ENCODE measurements at regions not wholly inside any gene's neighbourhood (a gene's known extent, or its start where the extent isn't known, plus 50 kb on each side); places are given as distances from the start of the nearest gene placed in this dataset.
"Not testable (repeated sequence)": the region's sequence is repeated elsewhere in the genome, so short reads cannot be mapped to it uniquely, and the experiment has no call there.

DNA sequence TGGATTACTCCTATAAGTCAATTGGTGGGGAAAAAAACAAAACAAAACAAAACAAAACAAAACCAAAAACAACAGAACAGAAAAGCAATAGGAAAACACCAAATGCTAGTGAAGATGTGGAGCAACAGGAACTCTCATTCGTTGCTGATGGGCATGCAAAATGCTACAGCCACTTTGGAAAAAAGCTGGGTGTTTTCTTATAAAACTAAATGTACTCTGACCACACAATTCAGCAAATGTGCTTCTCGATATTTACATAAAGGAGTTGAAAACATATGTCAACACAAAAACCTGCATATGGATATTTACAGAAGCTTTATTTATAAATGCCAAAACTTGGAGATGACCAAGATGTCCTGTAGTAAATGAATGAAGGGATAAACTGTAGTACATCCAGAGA is 703.6 kb upstream of the FAM241A start:
- H3K4me3 ChIP-seq (ENCODE audit: control insufficient read depth, low read depth, low read length), result no peak overlapping the region
- DNase-seq (ENCODE audit: low read depth), result no peak
- TF ChIP-seq, protein P1, sequence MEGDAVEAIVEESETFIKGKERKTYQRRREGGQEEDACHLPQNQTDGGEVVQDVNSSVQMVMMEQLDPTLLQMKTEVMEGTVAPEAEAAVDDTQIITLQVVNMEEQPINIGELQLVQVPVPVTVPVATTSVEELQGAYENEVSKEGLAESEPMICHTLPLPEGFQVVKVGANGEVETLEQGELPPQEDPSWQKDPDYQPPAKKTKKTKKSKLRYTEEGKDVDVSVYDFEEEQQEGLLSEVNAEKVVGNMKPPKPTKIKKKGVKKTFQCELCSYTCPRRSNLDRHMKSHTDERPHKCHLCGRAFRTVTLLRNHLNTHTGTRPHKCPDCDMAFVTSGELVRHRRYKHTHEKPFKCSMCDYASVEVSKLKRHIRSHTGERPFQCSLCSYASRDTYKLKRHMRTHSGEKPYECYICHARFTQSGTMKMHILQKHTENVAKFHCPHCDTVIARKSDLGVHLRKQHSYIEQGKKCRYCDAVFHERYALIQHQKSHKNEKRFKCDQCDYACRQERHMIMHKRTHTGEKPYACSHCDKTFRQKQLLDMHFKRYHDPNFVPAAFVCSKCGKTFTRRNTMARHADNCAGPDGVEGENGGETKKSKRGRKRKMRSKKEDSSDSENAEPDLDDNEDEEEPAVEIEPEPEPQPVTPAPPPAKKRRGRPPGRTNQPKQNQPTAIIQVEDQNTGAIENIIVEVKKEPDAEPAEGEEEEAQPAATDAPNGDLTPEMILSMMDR (conservative IDR thresholded peaks at IDR 0.05; ENCODE audit: control insufficient read depth, insufficient read depth, low read depth, low read length), result no peak

DNA sequence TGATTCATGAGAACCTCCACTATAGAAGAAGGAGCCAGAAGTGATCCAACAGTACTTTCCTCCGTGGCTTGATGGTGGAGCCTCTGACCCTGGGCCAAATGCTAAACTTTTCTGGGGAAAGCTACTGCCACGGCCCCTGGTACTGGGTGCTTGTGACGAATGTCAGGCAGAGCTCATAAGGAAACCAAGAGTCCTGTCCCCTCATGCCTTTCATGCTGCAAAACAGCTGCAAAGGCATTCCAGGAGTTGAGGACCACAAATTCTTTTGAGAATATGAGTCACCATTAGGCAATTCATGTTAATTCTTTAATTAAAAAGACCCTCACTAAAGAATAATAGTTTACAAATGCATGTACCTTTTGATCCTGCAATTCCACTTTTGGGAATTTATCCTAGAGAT is 700.4 kb upstream of the FAM241A start:
- not testable (repeated sequence) for H3K4me3 ChIP-seq (ENCODE audit: control insufficient read depth, low read depth, low read length); DNase-seq (ENCODE audit: low read depth)

DNA sequence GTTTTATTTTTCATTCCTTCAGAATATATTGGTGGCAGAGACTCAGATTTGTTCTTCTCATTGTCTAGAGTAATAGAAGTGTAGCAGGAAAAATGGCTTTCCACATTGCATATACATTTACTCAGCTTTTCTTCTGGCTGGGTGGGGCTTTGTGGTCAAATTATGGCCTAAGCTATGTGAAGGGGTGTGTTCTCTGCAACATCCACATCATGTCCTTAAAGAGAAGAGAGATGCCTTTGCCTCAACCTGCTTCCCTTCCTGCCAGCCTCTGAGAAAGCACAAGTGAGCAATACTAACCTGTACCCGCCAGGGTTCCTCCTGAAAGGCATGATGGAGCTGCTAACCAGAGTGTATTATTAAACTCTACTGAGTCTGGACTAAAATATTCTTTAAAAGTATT is 695.6 kb upstream of the FAM241A start:
- TF ChIP-seq, protein P1 (conservative IDR thresholded peaks at IDR 0.05; ENCODE audit: control insufficient read depth, insufficient read depth, low read depth, low read length), result no peak
- no peak for DNase-seq (ENCODE audit: low read depth)
- no peak overlapping the region for H3K4me3 ChIP-seq (ENCODE audit: control insufficient read depth, low read depth, low read length)

DNA sequence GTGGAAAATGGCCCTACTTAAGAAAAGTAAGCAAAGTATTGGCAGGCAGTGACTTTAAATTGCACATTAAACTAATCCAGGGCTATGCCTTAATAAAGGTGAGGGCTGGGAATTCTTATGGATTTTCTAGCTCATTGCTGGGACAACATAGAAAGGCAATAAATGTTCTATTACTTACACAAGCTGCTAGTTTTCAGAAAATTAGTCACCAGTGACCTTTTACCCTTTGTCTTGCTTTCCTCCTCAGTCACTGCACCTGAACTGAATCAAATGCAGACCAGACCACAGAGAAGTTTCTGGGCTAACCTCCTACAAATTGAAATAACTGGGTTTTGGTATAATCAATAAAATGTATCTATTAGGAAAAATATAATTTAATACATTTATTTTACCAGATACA is 694.4 kb upstream of the FAM241A start:
- TF ChIP-seq, protein P1 (conservative IDR thresholded peaks at IDR 0.05; ENCODE audit: control insufficient read depth, insufficient read depth, low read depth, low read length), result no peak
- DNase-seq (ENCODE audit: low read depth), result peak; percentile 50
- no peak overlapping the region for H3K4me3 ChIP-seq (ENCODE audit: control insufficient read depth, low read depth, low read length)

DNA sequence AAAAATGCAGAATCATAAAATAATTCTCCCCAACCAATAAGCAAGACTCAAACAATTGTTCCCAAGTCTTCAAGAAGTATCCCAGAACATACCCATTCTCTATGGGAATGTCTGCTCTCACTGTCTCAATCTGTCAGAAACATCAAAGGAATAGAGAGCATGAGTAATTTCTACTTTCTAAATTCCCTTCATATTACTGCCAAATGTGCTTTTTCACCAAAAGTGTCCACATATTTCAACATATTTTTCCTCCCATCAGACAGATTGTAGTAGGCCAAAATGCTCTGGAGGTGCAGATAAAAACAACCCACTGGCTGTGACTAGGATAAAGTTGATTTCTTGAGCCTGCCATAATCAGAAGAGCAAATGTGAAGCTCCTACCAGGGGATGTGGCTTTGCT is 692.0 kb upstream of the FAM241A start:
- DNase-seq (ENCODE audit: low read depth), result peak; percentile 20
- TF ChIP-seq, protein P1 (conservative IDR thresholded peaks at IDR 0.05; ENCODE audit: control insufficient read depth, insufficient read depth, low read depth, low read length), result no peak

DNA sequence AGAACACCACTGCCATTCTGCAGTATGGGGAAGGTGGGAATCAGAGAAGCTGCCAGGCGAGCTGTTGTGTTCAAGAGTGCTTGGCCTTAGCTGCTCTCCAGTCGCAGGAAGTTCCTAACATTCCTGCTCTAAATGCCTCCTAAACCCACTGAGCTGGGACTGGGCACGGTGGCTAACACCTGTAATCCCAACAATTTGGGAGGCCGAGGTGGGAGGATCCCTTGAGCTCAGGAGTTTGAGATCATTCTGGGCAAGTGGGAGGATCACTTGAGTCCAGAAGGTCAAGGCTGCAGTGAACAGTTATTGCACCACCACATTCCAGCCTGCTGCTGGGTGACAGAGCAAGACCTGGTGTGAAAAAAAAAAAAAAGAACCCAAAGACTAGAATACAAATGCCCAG is 690.3 kb upstream of the FAM241A start:
- DNase-seq (ENCODE audit: low read depth), result no peak
- no peak overlapping the region for H3K4me3 ChIP-seq (ENCODE audit: control insufficient read depth, low read depth, low read length)
- TF ChIP-seq, protein P1 (conservative IDR thresholded peaks at IDR 0.05; ENCODE audit: control insufficient read depth, insufficient read depth, low read depth, low read length), result no peak

More for the DNA sequence above, 692.0 kb upstream of the FAM241A start:
- no peak overlapping the region for H3K4me3 ChIP-seq (ENCODE audit: control insufficient read depth, low read depth, low read length)

DNA sequence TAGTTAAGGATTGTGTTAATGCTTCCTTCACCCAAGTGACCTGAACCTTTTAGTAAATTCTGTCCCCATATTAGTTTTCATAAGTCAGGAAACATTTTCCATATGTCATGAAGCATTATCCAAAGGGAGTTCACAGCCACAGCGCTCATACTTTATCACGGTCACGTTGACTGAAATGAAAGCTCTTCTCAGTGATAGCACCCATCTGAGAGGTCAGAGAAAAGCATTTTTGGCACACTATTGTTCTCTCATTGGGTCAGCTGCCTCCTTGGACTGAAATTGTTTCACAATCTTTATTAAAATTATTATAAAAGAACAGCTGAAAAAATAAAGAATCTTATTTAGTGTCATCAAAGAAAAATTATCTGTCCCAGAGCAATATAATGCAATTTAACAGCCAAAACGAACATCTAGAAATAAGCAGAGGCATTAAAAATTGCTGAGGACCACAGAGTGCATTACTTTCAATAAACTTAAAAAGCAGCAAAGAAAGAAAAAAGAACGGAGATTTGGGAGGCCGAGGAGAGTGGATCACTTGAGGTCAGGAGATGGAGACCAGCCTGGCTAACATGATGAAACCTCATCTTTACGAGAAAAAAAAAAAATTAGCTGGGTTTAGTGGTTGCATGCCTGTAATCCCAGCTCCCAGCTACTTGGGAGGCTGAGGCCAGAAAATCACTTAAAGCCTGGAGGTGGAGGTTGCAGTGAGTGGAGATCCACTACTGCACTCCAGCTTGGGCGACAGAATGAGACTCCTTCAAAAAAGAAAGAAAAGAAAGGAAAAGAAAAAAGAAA is 680.8 kb upstream of the FAM241A start:
- no peak for DNase-seq (ENCODE audit: low read depth)
- TF ChIP-seq, protein P1 (conservative IDR thresholded peaks at IDR 0.05; ENCODE audit: control insufficient read depth, insufficient read depth, low read depth, low read length), result no peak
- H3K4me3 ChIP-seq (ENCODE audit: control insufficient read depth, low read depth, low read length), result no peak overlapping the region

Data from fibroblast of mammary gland (primary cell).